ENCODE measurements at regions not wholly inside any gene's neighbourhood (a gene's known extent, or its start where the extent isn't known, plus 50 kb on each side); places are given as distances from the start of the nearest gene placed in this dataset.
A peak's percentile ranks its signal among the peaks of the same experiment; 100 is the strongest.

DNA sequence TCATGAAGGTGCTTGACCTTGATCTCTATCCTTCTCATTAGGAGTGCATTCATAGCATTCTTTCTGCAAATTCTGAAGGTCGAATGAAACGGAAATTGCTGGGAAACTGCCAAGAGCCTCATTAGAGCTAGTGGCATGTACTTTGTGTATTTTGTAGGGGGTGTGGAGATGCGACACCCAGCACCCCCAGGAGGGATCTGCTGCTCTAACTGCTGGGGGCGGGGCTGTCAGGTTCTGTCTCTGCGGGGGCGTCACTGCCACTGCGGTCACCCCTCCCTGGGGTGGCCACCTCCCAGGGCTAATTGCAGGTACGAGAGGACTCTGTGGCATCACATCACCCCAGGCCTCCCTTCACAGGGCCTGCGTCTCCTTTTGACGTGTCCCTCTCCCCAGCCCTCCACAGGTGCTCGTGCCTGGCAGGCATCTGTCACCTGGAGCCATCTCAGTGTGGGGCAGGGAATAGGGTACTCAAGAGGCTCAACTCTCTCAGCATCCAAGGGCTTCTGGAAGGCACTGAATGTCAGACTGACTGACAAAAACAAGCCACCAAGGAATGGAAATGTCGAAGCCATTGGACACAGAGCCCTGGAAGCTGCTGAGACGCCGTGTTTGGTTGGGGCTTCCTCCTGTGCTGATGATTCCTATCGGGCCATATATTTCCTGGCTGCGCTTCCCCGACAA, 151.1 kb downstream of the ACTR3B start (continued):
- TF ChIP-seq PAXIP1 (CRISPR knock-in tag; conservative IDR thresholded peaks at IDR 0.05) (peak; percentile 73), ZNF281 (CRISPR knock-in tag; IDR thresholded peaks at IDR 0.05; ENCODE audit: borderline replicate concordance) (peak; percentile 53; the same call in 1 of the 2 replicates), CREM (IDR thresholded peaks at IDR 0.05) (peak; percentile 14; the same call in 1 of the 2 replicates), CREM (CRISPR knock-in tag; IDR thresholded peaks at IDR 0.05) (no peak), HBP1 (CRISPR knock-in tag; IDR thresholded peaks at IDR 0.05; ENCODE audit: low read depth) (no peak), GATAD2A (CRISPR knock-in tag; IDR thresholded peaks at IDR 0.05) (peak; percentile 13; the same call in 1 of the 2 replicates), ZNF616 (CRISPR knock-in tag; IDR thresholded peaks at IDR 0.05; ENCODE audit: low read depth) (0 out of 2 replicates have a peak, but pooled peaks have one; percentile 47), MED1 (CRISPR knock-in tag; IDR thresholded peaks at IDR 0.05) (peak; percentile 35; the same call in 1 of the 2 replicates), TBX2 (CRISPR knock-in tag; IDR thresholded peaks at IDR 0.05; ENCODE audit: borderline replicate concordance) (peak; percentile 88), SALL1 (CRISPR knock-in tag; IDR thresholded peaks at IDR 0.05) (peak; percentile 77), SALL2 (CRISPR knock-in tag; IDR thresholded peaks at IDR 0.05) (no peak), RBFOX2 (IDR thresholded peaks at IDR 0.05; ENCODE audit: low read depth, low read length) (no peak), TEAD3 (CRISPR knock-in tag; optimal IDR thresholded peaks at IDR 0.05; ENCODE audit: borderline replicate concordance) (peak; percentile 98), DPF2 (CRISPR knock-in tag; IDR thresholded peaks at IDR 0.05; ENCODE audit: borderline replicate concordance, low read depth) (0 out of 2 replicates have a peak, but pooled peaks have one; percentile 38), ZBTB43 (CRISPR knock-in tag; conservative IDR thresholded peaks at IDR 0.05) (no peak), MIXL1 (CRISPR knock-in tag; IDR thresholded peaks at IDR 0.05) (peak; percentile 84; the same call in 1 of the 2 replicates), YEATS2 (CRISPR knock-in tag; IDR thresholded peaks at IDR 0.05; ENCODE audit: borderline replicate concordance) (peak; percentile 26; the same call in 1 of the 2 replicates)
- TF ChIP-seq, protein P1, sequence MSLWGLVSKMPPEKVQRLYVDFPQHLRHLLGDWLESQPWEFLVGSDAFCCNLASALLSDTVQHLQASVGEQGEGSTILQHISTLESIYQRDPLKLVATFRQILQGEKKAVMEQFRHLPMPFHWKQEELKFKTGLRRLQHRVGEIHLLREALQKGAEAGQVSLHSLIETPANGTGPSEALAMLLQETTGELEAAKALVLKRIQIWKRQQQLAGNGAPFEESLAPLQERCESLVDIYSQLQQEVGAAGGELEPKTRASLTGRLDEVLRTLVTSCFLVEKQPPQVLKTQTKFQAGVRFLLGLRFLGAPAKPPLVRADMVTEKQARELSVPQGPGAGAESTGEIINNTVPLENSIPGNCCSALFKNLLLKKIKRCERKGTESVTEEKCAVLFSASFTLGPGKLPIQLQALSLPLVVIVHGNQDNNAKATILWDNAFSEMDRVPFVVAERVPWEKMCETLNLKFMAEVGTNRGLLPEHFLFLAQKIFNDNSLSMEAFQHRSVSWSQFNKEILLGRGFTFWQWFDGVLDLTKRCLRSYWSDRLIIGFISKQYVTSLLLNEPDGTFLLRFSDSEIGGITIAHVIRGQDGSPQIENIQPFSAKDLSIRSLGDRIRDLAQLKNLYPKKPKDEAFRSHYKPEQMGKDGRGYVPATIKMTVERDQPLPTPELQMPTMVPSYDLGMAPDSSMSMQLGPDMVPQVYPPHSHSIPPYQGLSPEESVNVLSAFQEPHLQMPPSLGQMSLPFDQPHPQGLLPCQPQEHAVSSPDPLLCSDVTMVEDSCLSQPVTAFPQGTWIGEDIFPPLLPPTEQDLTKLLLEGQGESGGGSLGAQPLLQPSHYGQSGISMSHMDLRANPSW (CRISPR knock-in tag; IDR thresholded peaks at IDR 0.05; ENCODE audit: borderline replicate concordance): no peak
